Sigmoid colon (tissue), 4 donors: ENCODE measurements at regions not wholly inside any gene's neighbourhood (a gene's known extent, or its start where the extent isn't known, plus 50 kb on each side); places are given as distances from the start of the nearest gene placed in this dataset.

Experiments used
- POLR2AphosphoS5 ChIP-seq, 4 donors: sonication (generic); formaldehyde crosslinking; IDR thresholded peaks; one replicate each; pipeline ENCODE4 v1.6.1; 2017; ENCODE audit warnings: antibody characterized with exemption in 4 of 4
- TF ChIP-seq, protein P1 (sequence below), 4 experiments: fragments of 450-650 bp in 3 of 4; fragments of 200-600 bp in 1 of 4; IDR thresholded peaks; one replicate each; pipeline ENCODE4 v1.5.1; 2016 to 2019; ENCODE audit warnings: antibody characterized with exemption in 4 of 4, mild to moderate bottlenecking in 3 of 4, moderate library complexity in 2 of 4

DNA sequence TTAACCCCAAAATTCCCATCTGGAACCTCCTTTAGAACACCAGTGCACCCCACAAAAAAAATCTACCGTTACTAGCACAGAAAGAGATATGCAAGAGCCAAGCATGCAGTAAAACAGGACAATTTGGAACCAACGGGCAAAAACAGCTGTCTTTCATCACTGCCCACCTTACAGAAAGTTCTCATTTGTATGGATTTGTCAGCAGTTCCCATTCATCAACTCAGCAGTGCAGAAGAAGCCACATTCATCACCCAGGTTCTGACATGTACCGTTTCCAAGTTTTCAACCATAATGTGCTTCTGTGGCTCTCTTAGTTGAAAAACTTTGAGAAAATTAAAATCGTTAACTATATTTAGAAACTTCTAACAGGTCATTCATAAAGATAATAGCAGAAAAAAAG, 387.0 kb downstream of the RPS29 start:
- TF ChIP-seq, protein P1, sequence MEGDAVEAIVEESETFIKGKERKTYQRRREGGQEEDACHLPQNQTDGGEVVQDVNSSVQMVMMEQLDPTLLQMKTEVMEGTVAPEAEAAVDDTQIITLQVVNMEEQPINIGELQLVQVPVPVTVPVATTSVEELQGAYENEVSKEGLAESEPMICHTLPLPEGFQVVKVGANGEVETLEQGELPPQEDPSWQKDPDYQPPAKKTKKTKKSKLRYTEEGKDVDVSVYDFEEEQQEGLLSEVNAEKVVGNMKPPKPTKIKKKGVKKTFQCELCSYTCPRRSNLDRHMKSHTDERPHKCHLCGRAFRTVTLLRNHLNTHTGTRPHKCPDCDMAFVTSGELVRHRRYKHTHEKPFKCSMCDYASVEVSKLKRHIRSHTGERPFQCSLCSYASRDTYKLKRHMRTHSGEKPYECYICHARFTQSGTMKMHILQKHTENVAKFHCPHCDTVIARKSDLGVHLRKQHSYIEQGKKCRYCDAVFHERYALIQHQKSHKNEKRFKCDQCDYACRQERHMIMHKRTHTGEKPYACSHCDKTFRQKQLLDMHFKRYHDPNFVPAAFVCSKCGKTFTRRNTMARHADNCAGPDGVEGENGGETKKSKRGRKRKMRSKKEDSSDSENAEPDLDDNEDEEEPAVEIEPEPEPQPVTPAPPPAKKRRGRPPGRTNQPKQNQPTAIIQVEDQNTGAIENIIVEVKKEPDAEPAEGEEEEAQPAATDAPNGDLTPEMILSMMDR (IDR thresholded peaks at IDR 0.05): no peak
- TF ChIP-seq POLR2AphosphoS5 (IDR thresholded peaks at IDR 0.05): no peak
